ENCODE measurements at regions not wholly inside any gene's neighbourhood (a gene's known extent, or its start where the extent isn't known, plus 50 kb on each side); places are given as distances from the start of the nearest gene placed in this dataset.

GRCh38 chr7:17620566-17620965, 319.7 kb downstream of the SNX13 start:
- Histone ChIP-seq H3K36me3 (replicated peaks in 1 of 2; ENCODE audit: control insufficient read depth in 1 of 2, insufficient read depth in 2 of 2, low read length in 1 of 2) (no peaks in the 10 kb centered on the region), H3K4me2 (no peak overlapping the region), H3K4me3 (ENCODE audit: low read depth in 2 of 2, low read length in 1 of 2) (no peak overlapping the region), H4K20me1 (ENCODE audit: insufficient read depth) (no peaks in the 10 kb centered on the region), H3K27ac (ENCODE audit: low read depth in 2 of 2, low read length in 1 of 2) (no peak overlapping the region), H3K9ac (no peak overlapping the region), H3K9me3 (no peaks in the 10 kb centered on the region), H3K9me2 (no peaks in the 10 kb centered on the region), H3K27me3 (ENCODE audit: insufficient read depth) (no peaks in the 10 kb centered on the region), H3F3A (replicated peaks; ENCODE audit: insufficient read depth) (no peaks in the 10 kb centered on the region), H2AFZ (ENCODE audit: low read depth) (no peak overlapping the region), H3K4me1 (ENCODE audit: control insufficient read depth in 1 of 2, insufficient read depth in 2 of 2, low read depth in 1 of 2, low read length in 1 of 2) (no peaks in the 10 kb centered on the region), H3K79me2 (ENCODE audit: insufficient read depth) (no peaks in the 10 kb centered on the region)
- POLR2A ChIA-PET = no interaction called here
- DNase-seq = no peak
- CTCF ChIA-PET = no interaction called here
- no peak for TF ChIP-seq EP300 (IDR thresholded peaks at IDR 0.05; ENCODE audit: borderline replicate concordance in 1 of 2, low read depth in 1 of 2, low read length in 1 of 2)
- TF ChIP-seq FOSL2 (IDR thresholded peaks at IDR 0.05; ENCODE audit: borderline replicate concordance, low read depth) = no peak
- TF ChIP-seq EZH2phosphoT487 (IDR thresholded peaks at IDR 0.05; ENCODE audit: borderline replicate concordance, low read depth) = no peak
- 33% methylated on average over 2 of the region's 2 CpGs for WGBS (ENCODE audit: low lambda C conversion rate)

DNA sequence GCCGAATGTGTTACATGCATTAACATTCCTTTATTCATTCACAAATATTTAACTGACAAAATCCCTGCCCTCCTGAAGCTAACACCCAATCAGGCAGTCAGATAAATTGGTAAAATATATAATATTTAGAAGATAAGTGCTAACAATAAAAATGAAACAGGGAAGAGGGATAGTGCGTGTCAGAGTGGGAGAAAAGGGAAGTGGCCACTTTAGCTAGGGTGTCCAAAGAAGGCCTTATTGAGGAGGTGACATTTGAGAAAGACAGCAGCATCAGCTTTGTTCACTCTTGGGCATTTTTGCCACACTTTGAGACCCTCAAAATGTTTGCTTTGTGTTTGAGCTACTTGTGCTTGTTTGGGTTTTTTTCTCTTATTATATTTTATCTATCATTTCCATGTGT, 317.8 kb downstream of the SNX13 start:
- ChIA-PET POLR2A (no interaction called here), CTCF (no interaction called here)
- no peak overlapping the region for H3K4me2 ChIP-seq
- H3K9me3 ChIP-seq = no peaks in the 10 kb centered on the region
- H3K27ac ChIP-seq (ENCODE audit: low read depth in 2 of 2, low read length in 1 of 2) = no peak overlapping the region
- no peak overlapping the region for H3K9ac ChIP-seq
- no peaks in the 10 kb centered on the region for H4K20me1 ChIP-seq (ENCODE audit: insufficient read depth)
- no peaks in the 10 kb centered on the region for H3K9me2 ChIP-seq
- WGBS (ENCODE audit: low lambda C conversion rate) = 42% methylated on average over 2 of the region's 2 CpGs
- H3K79me2 ChIP-seq (ENCODE audit: insufficient read depth) = no peaks in the 10 kb centered on the region
- H2AFZ ChIP-seq (ENCODE audit: low read depth) = no peak overlapping the region
- TF ChIP-seq, protein P1, sequence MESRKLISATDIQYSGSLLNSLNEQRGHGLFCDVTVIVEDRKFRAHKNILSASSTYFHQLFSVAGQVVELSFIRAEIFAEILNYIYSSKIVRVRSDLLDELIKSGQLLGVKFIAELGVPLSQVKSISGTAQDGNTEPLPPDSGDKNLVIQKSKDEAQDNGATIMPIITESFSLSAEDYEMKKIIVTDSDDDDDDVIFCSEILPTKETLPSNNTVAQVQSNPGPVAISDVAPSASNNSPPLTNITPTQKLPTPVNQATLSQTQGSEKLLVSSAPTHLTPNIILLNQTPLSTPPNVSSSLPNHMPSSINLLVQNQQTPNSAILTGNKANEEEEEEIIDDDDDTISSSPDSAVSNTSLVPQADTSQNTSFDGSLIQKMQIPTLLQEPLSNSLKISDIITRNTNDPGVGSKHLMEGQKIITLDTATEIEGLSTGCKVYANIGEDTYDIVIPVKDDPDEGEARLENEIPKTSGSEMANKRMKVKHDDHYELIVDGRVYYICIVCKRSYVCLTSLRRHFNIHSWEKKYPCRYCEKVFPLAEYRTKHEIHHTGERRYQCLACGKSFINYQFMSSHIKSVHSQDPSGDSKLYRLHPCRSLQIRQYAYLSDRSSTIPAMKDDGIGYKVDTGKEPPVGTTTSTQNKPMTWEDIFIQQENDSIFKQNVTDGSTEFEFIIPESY (IDR thresholded peaks at IDR 0.05; ENCODE audit: borderline replicate concordance, low read depth) = no peak
- TF ChIP-seq CTCF (IDR thresholded peaks at IDR 0.05) (no peak), RXRA (IDR thresholded peaks at IDR 0.05; ENCODE audit: borderline replicate concordance, low read depth) (no peak), CHD2 (IDR thresholded peaks at IDR 0.05; ENCODE audit: low read length, partially characterized antibody) (no peak), TEAD4 (IDR thresholded peaks at IDR 0.05; ENCODE audit: borderline replicate concordance, insufficient read depth) (no peak)
- DNase-seq = no peak
- H3K27me3 ChIP-seq (ENCODE audit: insufficient read depth) = no peaks in the 10 kb centered on the region
- no peaks in the 10 kb centered on the region for H3K36me3 ChIP-seq (replicated peaks in 1 of 2; ENCODE audit: control insufficient read depth in 1 of 2, insufficient read depth in 2 of 2, low read length in 1 of 2)
- no peaks in the 10 kb centered on the region for H3F3A ChIP-seq (replicated peaks; ENCODE audit: insufficient read depth)
- no peaks in the 10 kb centered on the region; a peak in 1 of 4 replicates for H3K4me1 ChIP-seq (ENCODE audit: control insufficient read depth in 1 of 2, insufficient read depth in 2 of 2, low read depth in 1 of 2, low read length in 1 of 2)
- no peak overlapping the region for H3K4me3 ChIP-seq (ENCODE audit: low read depth in 2 of 2, low read length in 1 of 2)

Data from SK-N-SH (cell line).